ENCODE measurements at regions not wholly inside any gene's neighbourhood (a gene's known extent, or its start where the extent isn't known, plus 50 kb on each side); places are given as distances from the start of the nearest gene placed in this dataset.

GRCh38 chr2:2798337-2798736 is 467.3 kb upstream of the MYT1L start:
- peaks cover 9% of the 10 kb centered on the region for H3K9me3 Mint-ChIP-seq (ENCODE audit: unreplicated experiment)
- no peak overlapping the region for H3K27ac Mint-ChIP-seq (ENCODE audit: unreplicated experiment)
- H3K4me1 Mint-ChIP-seq (ENCODE audit: low read depth, unreplicated experiment) = no peaks in the 10 kb centered on the region
- DNase-seq = no peak
- peaks cover 15% of the 10 kb centered on the region for H3K36me3 Mint-ChIP-seq (ENCODE audit: unreplicated experiment)
- TF ChIP-seq CTCF (IDR thresholded peaks at IDR 0.05; ENCODE audit: partially characterized antibody, unreplicated experiment) = no peak
- H3K4me3 Mint-ChIP-seq (ENCODE audit: unreplicated experiment) = no peak overlapping the region
- peaks cover 3% of the 10 kb centered on the region for H3K27me3 Mint-ChIP-seq (ENCODE audit: unreplicated experiment)

- DNase-seq = no peak
- Mint-ChIP-seq H3K4me3 (ENCODE audit: unreplicated experiment) (no peak overlapping the region), H3K36me3 (ENCODE audit: unreplicated experiment) (peaks cover 12% of the 10 kb centered on the region), H3K27me3 (ENCODE audit: unreplicated experiment) (peaks cover 3% of the 10 kb centered on the region), H3K4me1 (ENCODE audit: low read depth, unreplicated experiment) (no peaks in the 10 kb centered on the region), H3K27ac (ENCODE audit: unreplicated experiment) (no peak overlapping the region), H3K9me3 (ENCODE audit: unreplicated experiment) (peaks cover 9% of the 10 kb centered on the region)
- TF ChIP-seq CTCF (IDR thresholded peaks at IDR 0.05; ENCODE audit: partially characterized antibody, unreplicated experiment) = no peak
Observed at GRCh38 chr2:2797797-2798196, 466.7 kb upstream of the MYT1L start.

- no peaks in the 10 kb centered on the region for H3K4me1 Mint-ChIP-seq (ENCODE audit: low read depth, unreplicated experiment)
- peaks cover 3% of the 10 kb centered on the region for H3K27me3 Mint-ChIP-seq (ENCODE audit: unreplicated experiment)
- no peak overlapping the region for H3K27ac Mint-ChIP-seq (ENCODE audit: unreplicated experiment)
- H3K36me3 Mint-ChIP-seq (ENCODE audit: unreplicated experiment) = peaks cover 2% of the 10 kb centered on the region
- no peak for DNase-seq
- no peak overlapping the region for H3K4me3 Mint-ChIP-seq (ENCODE audit: unreplicated experiment)
- peaks cover 8% of the 10 kb centered on the region for H3K9me3 Mint-ChIP-seq (ENCODE audit: unreplicated experiment)
- TF ChIP-seq CTCF (IDR thresholded peaks at IDR 0.05; ENCODE audit: partially characterized antibody, unreplicated experiment) = no peak
Observed at GRCh38 chr2:2796207-2796606, 465.1 kb upstream of the MYT1L start.

GRCh38 chr2:2795438-2796091 is 464.5 kb upstream of the MYT1L start:
- H3K4me1 Mint-ChIP-seq (ENCODE audit: low read depth, unreplicated experiment) = no peaks in the 10 kb centered on the region
- DNase-seq = no peak
- TF ChIP-seq CTCF (IDR thresholded peaks at IDR 0.05; ENCODE audit: partially characterized antibody, unreplicated experiment) = no peak

GRCh38 chr2:2793925-2794560 is 463.0 kb upstream of the MYT1L start:
- H3K4me3 Mint-ChIP-seq (ENCODE audit: unreplicated experiment) = no peak overlapping the region
- TF ChIP-seq CTCF (IDR thresholded peaks at IDR 0.05; ENCODE audit: partially characterized antibody, unreplicated experiment) = no peak
- no peaks in the 10 kb centered on the region for H3K36me3 Mint-ChIP-seq (ENCODE audit: unreplicated experiment)
- no peak overlapping the region for H3K27ac Mint-ChIP-seq (ENCODE audit: unreplicated experiment)
- peaks cover 3% of the 10 kb centered on the region for H3K27me3 Mint-ChIP-seq (ENCODE audit: unreplicated experiment)
- H3K9me3 Mint-ChIP-seq (ENCODE audit: unreplicated experiment) = peaks cover 4% of the 10 kb centered on the region
- no peaks in the 10 kb centered on the region for H3K4me1 Mint-ChIP-seq (ENCODE audit: low read depth, unreplicated experiment)
- DNase-seq = no peak

More at GRCh38 chr2:2795438-2796091, 464.5 kb upstream of the MYT1L start:
- Mint-ChIP-seq H3K36me3 (ENCODE audit: unreplicated experiment) (no peaks in the 10 kb centered on the region), H3K27me3 (ENCODE audit: unreplicated experiment) (peaks cover 3% of the 10 kb centered on the region), H3K4me3 (ENCODE audit: unreplicated experiment) (no peak overlapping the region), H3K27ac (ENCODE audit: unreplicated experiment) (no peak overlapping the region), H3K9me3 (ENCODE audit: unreplicated experiment) (peaks cover 6% of the 10 kb centered on the region)

Measured in glutamatergic neuron (in vitro differentiated cells).